ENCODE measurements at regions not wholly inside any gene's neighbourhood (a gene's known extent, or its start where the extent isn't known, plus 50 kb on each side); places are given as distances from the start of the nearest gene placed in this dataset.

GRCh38 chr2:145631561-145631960 lies 1111.6 kb upstream of the ZEB2 start:
- no peak overlapping the region for H2BK5ac ChIP-seq (ENCODE audit: insufficient read length, low read length)

More at GRCh38 chr2:145631561-145631960, 1111.6 kb upstream of the ZEB2 start:
- Histone ChIP-seq H3K79me1 (ENCODE audit: insufficient read depth, low read depth, low read length, poor library complexity, severe bottlenecking) (no peaks in the 10 kb centered on the region), H2AK5ac (ENCODE audit: insufficient read length, low read length) (no peak overlapping the region), H2BK20ac (ENCODE audit: low read depth, low read length, poor library complexity, severe bottlenecking) (no peak overlapping the region), H3K18ac (ENCODE audit: insufficient read length, low read depth, low read length) (no peak overlapping the region), H3K9me3 (ENCODE audit: control insufficient read depth, low read depth, low read length) (no peaks in the 10 kb centered on the region), H4K5ac (ENCODE audit: insufficient read length, low read depth, low read length) (no peak overlapping the region), H3K14ac (ENCODE audit: insufficient read depth, low read length) (no peak overlapping the region), H2BK15ac (ENCODE audit: low read depth, low read length) (no peak overlapping the region), H3K27me3 (ENCODE audit: insufficient read depth, low read length) (no peaks in the 10 kb centered on the region), H3K9ac (ENCODE audit: extremely low read depth, insufficient read length, low read length) (no peak overlapping the region), H4K8ac (replicated peaks; ENCODE audit: insufficient read length, low read depth, low read length) (no peak overlapping the region), H3K4me2 (ENCODE audit: insufficient read depth, insufficient read length, low read length) (no peak overlapping the region), H3K27ac (ENCODE audit: insufficient read length, low read depth, low read length) (no peak overlapping the region), H4K20me1 (ENCODE audit: control insufficient read depth, insufficient read depth, insufficient read length) (no peaks in the 10 kb centered on the region), H3K4me1 (ENCODE audit: insufficient read depth, low read length) (no peaks in the 10 kb centered on the region), H2AFZ (ENCODE audit: low read length) (no peak overlapping the region), H3T11ph (ENCODE audit: low read length) (no peak overlapping the region), H3K23me2 (ENCODE audit: insufficient read length, low read depth, low read length, poor library complexity, severe bottlenecking) (no peaks in the 10 kb centered on the region), H3K23ac (ENCODE audit: insufficient read length, low read depth, low read length) (no peak overlapping the region), H2BK120ac (ENCODE audit: low read depth, low read length, poor library complexity, severe bottlenecking) (no peak overlapping the region), H4K91ac (ENCODE audit: insufficient read length, low read depth, low read length) (no peak overlapping the region), H3K79me2 (ENCODE audit: insufficient read depth, low read length) (no peaks in the 10 kb centered on the region), H2BK12ac (ENCODE audit: insufficient read length, low read depth, low read length) (no peak overlapping the region), H3K56ac (ENCODE audit: insufficient read length, low read depth, low read length) (no peak overlapping the region), H3K4ac (ENCODE audit: low read depth, low read length) (no peak overlapping the region)
- H3K4me1 Mint-ChIP-seq = no peaks in the 10 kb centered on the region
- H3K27ac Mint-ChIP-seq = no peak overlapping the region
- TF ChIP-seq, protein P1, sequence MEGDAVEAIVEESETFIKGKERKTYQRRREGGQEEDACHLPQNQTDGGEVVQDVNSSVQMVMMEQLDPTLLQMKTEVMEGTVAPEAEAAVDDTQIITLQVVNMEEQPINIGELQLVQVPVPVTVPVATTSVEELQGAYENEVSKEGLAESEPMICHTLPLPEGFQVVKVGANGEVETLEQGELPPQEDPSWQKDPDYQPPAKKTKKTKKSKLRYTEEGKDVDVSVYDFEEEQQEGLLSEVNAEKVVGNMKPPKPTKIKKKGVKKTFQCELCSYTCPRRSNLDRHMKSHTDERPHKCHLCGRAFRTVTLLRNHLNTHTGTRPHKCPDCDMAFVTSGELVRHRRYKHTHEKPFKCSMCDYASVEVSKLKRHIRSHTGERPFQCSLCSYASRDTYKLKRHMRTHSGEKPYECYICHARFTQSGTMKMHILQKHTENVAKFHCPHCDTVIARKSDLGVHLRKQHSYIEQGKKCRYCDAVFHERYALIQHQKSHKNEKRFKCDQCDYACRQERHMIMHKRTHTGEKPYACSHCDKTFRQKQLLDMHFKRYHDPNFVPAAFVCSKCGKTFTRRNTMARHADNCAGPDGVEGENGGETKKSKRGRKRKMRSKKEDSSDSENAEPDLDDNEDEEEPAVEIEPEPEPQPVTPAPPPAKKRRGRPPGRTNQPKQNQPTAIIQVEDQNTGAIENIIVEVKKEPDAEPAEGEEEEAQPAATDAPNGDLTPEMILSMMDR (conservative IDR thresholded peaks at IDR 0.05) = no peak
- no peak overlapping the region for H3K4me3 Mint-ChIP-seq
- no CpG with 5 or more reads among the region's 1 CpG for WGBS (ENCODE audit: extremely low coverage, insufficient read length, low lambda C conversion rate)
- no peaks in the 10 kb centered on the region for H3K9me3 Mint-ChIP-seq
- H3K27me3 Mint-ChIP-seq (ENCODE audit: low read depth) = no peaks in the 10 kb centered on the region
- H3K36me3 Mint-ChIP-seq (ENCODE audit: insufficient read depth in 1 of 3, low read depth in 3 of 3) = no peaks in the 10 kb centered on the region
- no peak for DNase-seq
